Gastroesophageal sphincter (tissue), 4 donors: ENCODE measurements at regions not wholly inside any gene's neighbourhood (a gene's known extent, or its start where the extent isn't known, plus 50 kb on each side); places are given as distances from the start of the nearest gene placed in this dataset.

Source experiments
- ATAC-seq: fragments of 150-250 bp; one replicate; pipeline ENCODE4 v1.9.1; 2016; ENCODE audit warnings: mild to moderate bottlenecking, moderate library complexity
- H3K27ac ChIP-seq, 4 donors: fragments of 200-600 bp; sonication (generic) in 3 of 4; 1 replicate in 3 of 4; 2 replicates in 1 of 4; pipeline ENCODE4 v1.5.1; 2016 to 2019
- H3K27me3 ChIP-seq: fragments of 200-600 bp; sonication (generic); one replicate; pipeline ENCODE4 v1.5.1; 2019
- H3K36me3 ChIP-seq, 2 donors: fragments of 200-600 bp; sonication (generic); one replicate each; pipeline ENCODE4 v1.5.1; 2019; ENCODE audit warnings: control low read depth in 1 of 2
- H3K4me1 ChIP-seq, 3 donors: fragments of 200-600 bp; sonication (generic); 1 replicate in 2 of 3; 2 replicates in 1 of 3; pipeline ENCODE4 v1.5.1; 2016 to 2019; ENCODE audit warnings: control low read depth in 2 of 3
- H3K4me3 ChIP-seq, 2 donors: fragments of 200-600 bp; sonication (generic); one replicate each; pipeline ENCODE4 v1.5.1; 2019; ENCODE audit warnings: mild to moderate bottlenecking in 1 of 2, moderate library complexity in 1 of 2
- H3K9me3 ChIP-seq, 3 donors: fragments of 200-600 bp; sonication (generic); one replicate each; pipeline ENCODE4 v1.5.1; 2017 to 2019; ENCODE audit warnings: control low read depth in 2 of 3
- CTCF ChIP-seq, 4 experiments: fragments of 200-600 bp in 2 of 4; fragments of 450-650 bp in 2 of 4; sonication (generic) in 1 of 4; IDR thresholded peaks; one replicate each; pipeline ENCODE4 v1.5.1; 2017 to 2019; ENCODE audit warnings: antibody characterized with exemption in 4 of 4, mild to moderate bottlenecking in 2 of 4, moderate library complexity in 2 of 4
- EP300 ChIP-seq: sonication (generic); formaldehyde crosslinking; IDR thresholded peaks from one replicate; pipeline ENCODE4 v1.6.1; 2017; ENCODE audit warnings: antibody characterized with exemption, mild to moderate bottlenecking
- POLR2A ChIP-seq, 2 donors: fragments of 450-650 bp; IDR thresholded peaks; one replicate each; pipeline ENCODE4 v1.6.1; 2017; ENCODE audit warnings: antibody characterized with exemption in 2 of 2, mild to moderate bottlenecking in 2 of 2, moderate library complexity in 1 of 2
- POLR2AphosphoS5 ChIP-seq: sonication (generic); formaldehyde crosslinking; IDR thresholded peaks from one replicate; pipeline ENCODE4 v1.6.1; 2017; ENCODE audit warnings: antibody characterized with exemption
- WGBS, 2 donors: methylation state at CpG; one replicate each; pipeline ENCODE4 v1.1.5; 2018; ENCODE audit warnings: low coverage in 1 of 2; 5-methylcytosine and 5-hydroxymethylcytosine counted together

GRCh38 chr6:129778793-129779192 lies 68.8 kb upstream of the ARHGAP18 start:
- H3K9me3 ChIP-seq, result no peaks in the 10 kb centered on the region
- H3K36me3 ChIP-seq, result no peaks in the 10 kb centered on the region
- H3K27ac ChIP-seq, result no peak overlapping the region
- no peak for TF ChIP-seq CTCF (IDR thresholded peaks at IDR 0.05)
- TF ChIP-seq POLR2AphosphoS5, result no peak
- TF ChIP-seq POLR2A (IDR thresholded peaks at IDR 0.05), result no peak
- no peak for TF ChIP-seq EP300
- 0% methylated on average over 1 of the region's 1 CpG for WGBS, 2 donors
- H3K27me3 ChIP-seq, result no peaks in the 10 kb centered on the region
- peaks cover 0 to 8% (median 0%) of the 10 kb centered on the region in 3 donors for H3K4me1 ChIP-seq
- H3K4me3 ChIP-seq, result no peak overlapping the region
- no peak for ATAC-seq

- Histone ChIP-seq H3K4me1 (peaks cover 0 to 8% (median 0%) of the 10 kb centered on the region in 3 donors), H3K27me3 (no peaks in the 10 kb centered on the region), H3K36me3 (no peaks in the 10 kb centered on the region), H3K27ac (no peak overlapping the region), H3K9me3 (no peaks in the 10 kb centered on the region), H3K4me3 (no peak overlapping the region)
- no peak for TF ChIP-seq EP300
- no peak for TF ChIP-seq CTCF (IDR thresholded peaks at IDR 0.05)
- no peak for ATAC-seq
Measured at GRCh38 chr6:129777371-129777770, 67.4 kb upstream of the ARHGAP18 start.

- 85 to 100% methylated on average over 1 to 3 of the region's 3 CpGs for WGBS, 2 donors
- H3K4me1 ChIP-seq, result peaks cover 0 to 8% (median 0%) of the 10 kb centered on the region in 3 donors
Measured at GRCh38 chr6:129776542-129777330, 66.8 kb upstream of the ARHGAP18 start.

GRCh38 chr6:129774697-129775447 lies 64.9 kb upstream of the ARHGAP18 start:
- Histone ChIP-seq H3K9me3 (no peaks in the 10 kb centered on the region), H3K27ac (no peak overlapping the region), H3K4me3 (no peak overlapping the region), H3K4me1 (peaks cover 0 to 8% (median 0%) of the 10 kb centered on the region in 3 donors), H3K36me3 (no peaks in the 10 kb centered on the region), H3K27me3 (peaks cover 13% of the 10 kb centered on the region)
- TF ChIP-seq POLR2A (IDR thresholded peaks at IDR 0.05) (no peak), EP300 (no peak), CTCF (IDR thresholded peaks at IDR 0.05) (peak; percentile 60 to 91 (median 69))
- peak; percentile 69 for ATAC-seq
- WGBS, 2 donors, result 10 to 43% methylated on average over 1 to 3 of the region's 8 CpGs

More at GRCh38 chr6:129776542-129777330, 66.8 kb upstream of the ARHGAP18 start:
- Histone ChIP-seq H3K4me3 (no peak overlapping the region), H3K9me3 (no peaks in the 10 kb centered on the region), H3K27me3 (peaks cover under 1% of the 10 kb centered on the region), H3K27ac (no peak overlapping the region), H3K36me3 (no peaks in the 10 kb centered on the region)
- no peak for ATAC-seq
- no peak for TF ChIP-seq POLR2A (IDR thresholded peaks at IDR 0.05)
- no peak for TF ChIP-seq POLR2AphosphoS5
- no peak for TF ChIP-seq CTCF (IDR thresholded peaks at IDR 0.05)
- TF ChIP-seq EP300, result no peak
